ENCODE measurements at regions not wholly inside any gene's neighbourhood (a gene's known extent, or its start where the extent isn't known, plus 50 kb on each side); places are given as distances from the start of the nearest gene placed in this dataset.

- no peaks in the 10 kb centered on the region for H3K27me3 ChIP-seq (ENCODE audit: control insufficient read depth in 2 of 2, insufficient read depth in 2 of 2, low read length in 2 of 2)
- H3K27ac ChIP-seq (ENCODE audit: insufficient read depth, low read depth, low read length), result no peak overlapping the region
- H3K36me3 ChIP-seq (ENCODE audit: control insufficient read depth in 2 of 2, extremely low read depth in 1 of 2, insufficient read depth in 2 of 2, low read length in 2 of 2), result no peaks in the 10 kb centered on the region
- H3K9ac ChIP-seq (replicated peaks; ENCODE audit: extremely low read depth, insufficient read depth, low read length), result no peak overlapping the region
- CTCF ChIA-PET, result no interaction called here
- no peaks in the 10 kb centered on the region for H3K79me2 ChIP-seq (ENCODE audit: control insufficient read depth, insufficient read depth, low read length)
- dilution Hi-C loops (cut with MboI; ENCODE audit: extremely low pct_ligation_motif_present, low sequenced_read_pairs) (no loop called here), intact Hi-C loops (cut with micrococcal nuclease) (no loop called here)
- H4K20me1 ChIP-seq (replicated peaks; ENCODE audit: control insufficient read depth, extremely low read depth, insufficient read depth, low read length), result no peaks in the 10 kb centered on the region
- H3K4me3 ChIP-seq (replicated peaks in 1 of 3; ENCODE audit: insufficient read depth in 1 of 3, low read depth in 1 of 3, low read length in 3 of 3), result no peak overlapping the region
- no peak for DNase-seq (ENCODE audit: low read depth, low spot score)
- H3K4me2 ChIP-seq (ENCODE audit: insufficient read depth, low read length), result no peak overlapping the region
- no peak for TF ChIP-seq CTCF (IDR thresholded peaks at IDR 0.05; ENCODE audit: extremely low read depth in 1 of 2, insufficient read depth in 1 of 2, low read depth in 1 of 2, low read length in 2 of 2)
- TF ChIP-seq MAX (IDR thresholded peaks at IDR 0.05; ENCODE audit: insufficient read depth, insufficient read length), result no peak
- no peak for TF ChIP-seq MYC (IDR thresholded peaks at IDR 0.05; ENCODE audit: low read depth, low read length)
- TF ChIP-seq POLR2AphosphoS5 (IDR thresholded peaks at IDR 0.05; ENCODE audit: insufficient read depth, low read depth, low read length), result no peak
- no peak for TF ChIP-seq FOS (IDR thresholded peaks at IDR 0.05; ENCODE audit: borderline replicate concordance, insufficient read depth, low read length)
- TF ChIP-seq EZH2 (IDR thresholded peaks at IDR 0.05; ENCODE audit: borderline replicate concordance, low read depth, low read length, severe bottlenecking), result no peak
- TF ChIP-seq GATA2 (IDR thresholded peaks at IDR 0.05; ENCODE audit: insufficient read depth, insufficient read length, low read depth, low read length), result no peak
- no peak for TF ChIP-seq JUN (IDR thresholded peaks at IDR 0.05; ENCODE audit: borderline replicate concordance, insufficient read depth, insufficient read length, low read depth)
- no peak for TF ChIP-seq POLR2A (IDR thresholded peaks at IDR 0.05; ENCODE audit: low read depth, low read length)
- H3K4me1 ChIP-seq (ENCODE audit: control insufficient read depth, extremely low read depth, insufficient read depth, low read length), result no peaks in the 10 kb centered on the region
- no peak overlapping the region for H2AFZ ChIP-seq (ENCODE audit: low read depth, low read length)
- no peak for FAIRE-seq
- H3K9me3 ChIP-seq (replicated peaks; ENCODE audit: control insufficient read depth, insufficient read depth, low read length), result no peaks in the 10 kb centered on the region
- H3K9me1 ChIP-seq (replicated peaks; ENCODE audit: control insufficient read depth, extremely low read depth, insufficient read depth, low read length), result no peaks in the 10 kb centered on the region
- no TSS peak for BruUV-seq (replicated peaks)
- POLR2A ChIA-PET, result no interaction called here
These were observed 455.7 kb upstream of the TLE4 start for GRCh38 chr9:79116041-79116440.
